ENCODE measurements at regions not wholly inside any gene's neighbourhood (a gene's known extent, or its start where the extent isn't known, plus 50 kb on each side); places are given as distances from the start of the nearest gene placed in this dataset.

DNA sequence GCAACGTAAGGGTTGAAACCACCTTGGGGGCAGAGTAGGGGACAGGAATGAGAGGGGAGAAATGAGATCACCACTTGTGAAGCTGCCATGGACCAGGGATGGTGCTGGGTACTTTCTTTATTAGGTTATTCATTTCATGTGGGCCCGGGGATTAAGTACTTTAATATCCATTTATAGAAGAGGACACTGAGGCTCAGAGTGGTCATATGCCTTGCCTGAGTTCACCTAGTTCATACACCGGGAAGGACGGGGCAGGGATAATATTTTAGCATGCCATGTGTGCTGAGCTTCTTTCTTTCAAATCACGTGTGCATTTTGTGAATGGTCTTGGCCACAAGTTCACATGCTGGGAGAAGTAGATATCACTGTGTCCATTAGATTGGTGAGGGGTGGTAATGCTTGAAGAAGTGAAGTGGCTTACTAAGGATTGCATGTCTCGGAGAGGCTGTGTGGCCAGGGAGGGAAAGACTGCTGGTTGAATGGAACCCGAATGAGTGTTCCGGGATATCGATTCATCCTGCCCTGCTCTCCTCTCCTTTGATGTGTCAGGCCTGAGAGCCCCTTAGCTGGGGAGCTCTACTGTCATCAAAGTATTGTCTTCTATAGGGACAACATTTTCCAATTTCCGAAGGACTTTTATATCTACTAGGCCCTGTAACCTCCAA is 187.1 kb downstream of the MYCN start:
- Histone ChIP-seq H3K9me3 (no peaks in the 10 kb centered on the region), H3K4me3 (no peak overlapping the region), H3K36me3 (ENCODE audit: low read depth, missing control alignments) (no peaks in the 10 kb centered on the region), H3K27me3 (no peaks in the 10 kb centered on the region), H3K4me1 (no peaks in the 10 kb centered on the region), H3K27ac (no peak overlapping the region)
- DNase-seq, result no peak
- intact Hi-C loops (cut with DNase I; ENCODE audit: low total_unique reads), result no loop called here
- 86 to 94% methylated on average over 10 of the region's 10 CpGs for WGBS, 2 donors
- TF ChIP-seq POLR2A (IDR thresholded peaks at IDR 0.05), result no peak

DNA sequence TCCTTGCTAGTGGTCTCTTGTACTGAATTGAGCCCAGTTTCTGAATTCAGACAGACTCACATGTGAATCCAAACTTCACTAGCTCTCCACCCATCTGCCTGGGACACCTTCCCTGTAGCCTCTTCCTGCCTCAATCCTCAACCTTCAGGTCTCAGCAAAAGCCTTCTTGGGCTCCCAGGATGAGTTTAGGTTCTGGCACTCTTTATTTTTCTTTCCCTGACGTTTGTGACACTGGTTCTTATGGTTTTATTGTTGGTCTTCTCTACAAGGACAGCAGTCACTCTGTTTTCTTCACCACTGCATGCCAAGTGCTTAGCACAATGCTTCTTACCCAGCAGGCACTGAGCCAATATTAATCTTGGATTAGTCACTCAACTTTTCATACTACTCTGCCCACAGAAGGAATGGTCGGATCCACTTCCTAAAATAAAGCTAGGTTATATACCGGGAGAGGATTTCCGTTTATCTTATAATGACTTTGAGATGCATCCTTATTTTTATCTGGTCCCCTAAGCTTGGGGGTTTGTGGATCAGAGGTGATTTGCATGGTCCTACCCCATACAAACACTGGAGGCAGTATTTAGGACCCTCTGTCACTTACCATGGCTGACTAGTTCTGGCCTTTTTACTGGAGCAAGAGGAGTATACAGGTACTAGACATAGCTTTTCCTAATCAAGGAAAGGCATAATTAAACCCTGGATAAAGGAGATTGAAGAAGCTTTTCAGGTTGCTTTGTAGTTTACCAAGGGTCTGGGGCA is 186.3 kb downstream of the MYCN start:
- Histone ChIP-seq H3K4me3 (no peak overlapping the region), H3K9me3 (no peaks in the 10 kb centered on the region), H3K27ac (no peak overlapping the region), H3K27me3 (no peaks in the 10 kb centered on the region), H3K4me1 (no peaks in the 10 kb centered on the region), H3K36me3 (ENCODE audit: low read depth, missing control alignments) (no peaks in the 10 kb centered on the region)
- WGBS, 2 donors, result 43 to 65% methylated on average over 4 of the region's 4 CpGs
- intact Hi-C loops (cut with DNase I; ENCODE audit: low total_unique reads), result no loop called here
- no peak for TF ChIP-seq POLR2A (IDR thresholded peaks at IDR 0.05)
- TF ChIP-seq, protein P1, sequence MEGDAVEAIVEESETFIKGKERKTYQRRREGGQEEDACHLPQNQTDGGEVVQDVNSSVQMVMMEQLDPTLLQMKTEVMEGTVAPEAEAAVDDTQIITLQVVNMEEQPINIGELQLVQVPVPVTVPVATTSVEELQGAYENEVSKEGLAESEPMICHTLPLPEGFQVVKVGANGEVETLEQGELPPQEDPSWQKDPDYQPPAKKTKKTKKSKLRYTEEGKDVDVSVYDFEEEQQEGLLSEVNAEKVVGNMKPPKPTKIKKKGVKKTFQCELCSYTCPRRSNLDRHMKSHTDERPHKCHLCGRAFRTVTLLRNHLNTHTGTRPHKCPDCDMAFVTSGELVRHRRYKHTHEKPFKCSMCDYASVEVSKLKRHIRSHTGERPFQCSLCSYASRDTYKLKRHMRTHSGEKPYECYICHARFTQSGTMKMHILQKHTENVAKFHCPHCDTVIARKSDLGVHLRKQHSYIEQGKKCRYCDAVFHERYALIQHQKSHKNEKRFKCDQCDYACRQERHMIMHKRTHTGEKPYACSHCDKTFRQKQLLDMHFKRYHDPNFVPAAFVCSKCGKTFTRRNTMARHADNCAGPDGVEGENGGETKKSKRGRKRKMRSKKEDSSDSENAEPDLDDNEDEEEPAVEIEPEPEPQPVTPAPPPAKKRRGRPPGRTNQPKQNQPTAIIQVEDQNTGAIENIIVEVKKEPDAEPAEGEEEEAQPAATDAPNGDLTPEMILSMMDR (IDR thresholded peaks at IDR 0.05), result no peak
- DNase-seq, result no peak

GRCh38 chr2:16125614-16126516 is 185.5 kb downstream of the MYCN start:
- Histone ChIP-seq H3K4me3 (no peak overlapping the region), H3K27me3 (no peaks in the 10 kb centered on the region), H3K4me1 (no peaks in the 10 kb centered on the region), H3K36me3 (ENCODE audit: low read depth, missing control alignments) (no peaks in the 10 kb centered on the region), H3K27ac (no peak overlapping the region), H3K9me3 (no peaks in the 10 kb centered on the region)
- 71 to 79% methylated on average over 14 to 17 of the region's 18 CpGs for WGBS, 2 donors
- intact Hi-C loops (cut with DNase I; ENCODE audit: low total_unique reads), result no loop called here
- no peak for DNase-seq
- TF ChIP-seq POLR2A (IDR thresholded peaks at IDR 0.05), result no peak

DNA sequence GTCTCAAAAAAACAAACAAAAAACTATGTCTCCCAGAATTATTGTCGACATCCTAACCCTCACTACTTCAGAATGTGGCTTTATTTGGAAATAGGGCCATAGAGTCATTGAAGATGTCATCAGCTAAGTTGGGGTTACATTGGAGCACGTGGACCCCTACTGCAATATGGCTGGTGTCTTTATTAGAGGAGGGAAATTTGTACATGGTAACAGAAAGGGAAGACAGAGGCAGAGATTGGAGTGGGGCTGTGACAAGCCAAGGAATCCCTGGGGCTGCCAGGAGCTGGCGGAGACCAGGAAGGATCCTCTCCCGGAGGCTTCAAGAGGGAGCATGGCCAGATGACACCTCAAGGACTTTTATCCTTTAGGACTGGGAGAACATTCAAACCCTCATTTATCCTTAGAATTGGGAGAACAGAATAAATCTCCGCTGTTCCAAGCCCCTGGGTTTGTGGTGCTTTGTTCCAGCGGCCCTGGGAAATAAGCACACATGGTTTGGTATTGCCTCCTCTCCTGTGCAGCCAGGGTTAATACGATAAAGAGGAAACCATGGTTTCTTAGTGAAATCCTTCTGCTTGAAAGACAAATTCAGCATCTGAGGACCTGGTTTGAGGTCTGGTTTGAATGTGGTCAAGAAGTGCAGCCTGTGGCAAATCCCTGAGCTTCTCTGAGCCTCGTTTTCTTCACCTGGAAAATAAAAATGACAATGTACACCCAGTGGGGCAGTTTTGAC is 184.7 kb downstream of the MYCN start:
- Histone ChIP-seq H3K4me1 (no peaks in the 10 kb centered on the region), H3K9me3 (no peaks in the 10 kb centered on the region), H3K4me3 (no peak overlapping the region), H3K27me3 (no peaks in the 10 kb centered on the region), H3K36me3 (ENCODE audit: low read depth, missing control alignments) (no peaks in the 10 kb centered on the region), H3K27ac (no peak overlapping the region)
- no peak for TF ChIP-seq POLR2A (IDR thresholded peaks at IDR 0.05)
- TF ChIP-seq, protein P1 (IDR thresholded peaks at IDR 0.05), result no peak
- 79 to 83% methylated on average over 8 of the region's 8 CpGs for WGBS, 2 donors
- intact Hi-C loops (cut with DNase I; ENCODE audit: low total_unique reads), result no loop called here
- DNase-seq, result no peak

DNA sequence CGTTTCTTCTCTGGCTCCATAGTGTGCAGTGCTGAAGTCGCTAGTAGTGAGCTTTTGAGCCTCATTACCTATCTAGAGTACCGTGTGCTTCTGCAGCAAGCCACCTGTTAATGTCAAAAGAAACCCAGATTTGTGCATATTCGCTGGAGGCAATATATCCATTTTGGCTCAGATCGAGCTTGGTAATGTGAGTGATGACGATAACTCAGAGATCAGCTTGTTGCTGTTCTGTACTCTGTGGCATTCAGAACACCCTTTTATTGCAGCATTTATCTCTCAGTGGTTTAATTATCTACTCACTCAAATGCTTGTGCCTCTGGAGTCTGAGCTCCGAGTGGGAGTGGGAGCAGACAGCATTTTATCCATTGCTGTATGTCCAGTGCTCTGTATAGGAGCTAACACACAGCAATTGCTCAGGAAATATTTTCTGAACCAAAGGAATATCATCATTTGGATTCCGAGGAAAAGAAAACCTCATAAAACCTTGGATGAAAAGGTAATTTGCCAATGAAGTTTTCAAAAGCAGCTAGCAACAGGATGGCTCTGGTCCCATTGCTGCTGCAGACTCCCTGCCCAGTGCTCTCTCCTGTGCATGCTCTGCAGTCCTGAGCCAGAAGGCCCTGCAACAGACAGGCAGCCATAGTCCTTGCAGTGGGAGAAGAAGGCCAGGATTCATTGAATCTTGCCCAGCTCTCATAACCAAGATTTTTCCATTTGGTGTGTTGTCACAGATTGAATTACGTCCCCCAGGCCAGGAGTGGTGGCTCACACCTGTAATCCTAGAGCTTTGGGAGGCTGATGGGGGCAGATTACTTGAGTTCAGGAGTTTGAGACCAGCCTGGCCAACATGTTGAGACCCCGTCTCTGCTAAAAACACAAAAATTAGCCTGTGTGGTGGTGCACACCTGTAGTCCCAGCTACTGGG is 183.8 kb downstream of the MYCN start:
- Histone ChIP-seq H3K9me3 (no peaks in the 10 kb centered on the region), H3K4me1 (no peaks in the 10 kb centered on the region), H3K36me3 (ENCODE audit: low read depth, missing control alignments) (no peaks in the 10 kb centered on the region), H3K27me3 (no peaks in the 10 kb centered on the region), H3K27ac (no peak overlapping the region), H3K4me3 (no peak overlapping the region)
- DNase-seq, result no peak
- TF ChIP-seq, protein P1 (IDR thresholded peaks at IDR 0.05), result no peak
- TF ChIP-seq POLR2A (IDR thresholded peaks at IDR 0.05), result no peak
- intact Hi-C loops (cut with DNase I; ENCODE audit: low total_unique reads), result no loop called here
- 70% methylated on average over 10 of the region's 10 CpGs for WGBS, 2 donors
